Parathyroid adenoma (tissue), 2 donors: ENCODE measurements at regions not wholly inside any gene's neighbourhood (a gene's known extent, or its start where the extent isn't known, plus 50 kb on each side); places are given as distances from the start of the nearest gene placed in this dataset.
"Not testable (repeated sequence)": the region's sequence is repeated elsewhere in the genome, so short reads cannot be mapped to it uniquely, and the experiment has no call there.

Experiments used
- H2AFZ ChIP-seq: fragments of 300-600 bp; sonication (generic); one replicate; pipeline ENCODE4 v1.7.0; 2017; ENCODE audit warnings: antibody characterized with exemption, mild to moderate bottlenecking
- H3K27ac ChIP-seq: fragments of 300-600 bp; sonication (generic); one replicate; pipeline ENCODE4 v1.7.0; 2017
- H3K27me3 ChIP-seq: fragments of 300-600 bp; sonication (generic); one replicate; pipeline ENCODE4 v1.7.0; 2017; ENCODE audit warnings: low read length; ENCODE audit not compliant: control insufficient read depth, insufficient read depth
- H3K36me3 ChIP-seq: fragments of 300-600 bp; sonication (generic); one replicate; pipeline ENCODE4 v1.7.0; 2017; ENCODE audit warnings: low read length; ENCODE audit not compliant: control insufficient read depth, insufficient read depth
- H3K4me1 ChIP-seq: fragments of 300-600 bp; sonication (generic); one replicate; pipeline ENCODE4 v1.7.0; 2017; ENCODE audit warnings: control low read depth
- H3K4me2 ChIP-seq: fragments of 300-600 bp; sonication (generic); one replicate; pipeline ENCODE4 v1.7.0; 2017; ENCODE audit warnings: low read length
- H3K4me3 ChIP-seq: fragments of 300-600 bp; sonication (generic); one replicate; pipeline ENCODE4 v1.7.0; 2017; ENCODE audit warnings: low read depth, low read length
- H3K79me2 ChIP-seq: fragments of 300-600 bp; sonication (generic); one replicate; pipeline ENCODE4 v1.7.0; 2017; ENCODE audit warnings: control low read depth
- H3K9ac ChIP-seq: fragments of 300-600 bp; sonication (generic); one replicate; pipeline ENCODE4 v1.7.0; 2017; ENCODE audit warnings: mild to moderate bottlenecking
- H3K9me3 ChIP-seq: fragments of 300-600 bp; sonication (generic); one replicate; pipeline ENCODE4 v1.7.0; 2017; ENCODE audit warnings: low read length; ENCODE audit not compliant: control insufficient read depth
- CTCF ChIP-seq: fragments of 300-600 bp; sonication (generic); IDR thresholded peaks from one replicate; pipeline ENCODE4 v1.7.0; 2017; ENCODE audit warnings: antibody characterized with exemption, mild to moderate bottlenecking
- donor health status: primary hyperparathyroidism.

- H3K9ac ChIP-seq, result no peak overlapping the region
- no peak overlapping the region for H3K4me3 ChIP-seq
- H2AFZ ChIP-seq, result no peak overlapping the region
- H3K9me3 ChIP-seq, result no peaks in the 10 kb centered on the region
- no peak overlapping the region for H3K27ac ChIP-seq
- no peak overlapping the region for H3K4me2 ChIP-seq
- H3K36me3 ChIP-seq, result no peaks in the 10 kb centered on the region
- H3K79me2 ChIP-seq, result no peaks in the 10 kb centered on the region
- no peak for TF ChIP-seq CTCF
- no peaks in the 10 kb centered on the region for H3K27me3 ChIP-seq
- no peaks in the 10 kb centered on the region for H3K4me1 ChIP-seq
Measured at GRCh38 chr6:125623085-125623484, 126.3 kb upstream of the HEY2 start.

GRCh38 chr6:125631165-125631564, 118.3 kb upstream of the HEY2 start:
- Histone ChIP-seq H3K36me3 (no peaks in the 10 kb centered on the region), H3K79me2 (no peaks in the 10 kb centered on the region), H3K4me1 (no peaks in the 10 kb centered on the region), H3K27ac (no peak overlapping the region), H2AFZ (no peak overlapping the region), H3K4me3 (no peak overlapping the region), H3K4me2 (no peak overlapping the region), H3K27me3 (no peaks in the 10 kb centered on the region), H3K9me3 (no peaks in the 10 kb centered on the region), H3K9ac (no peak overlapping the region)
- TF ChIP-seq CTCF, result no peak

DNA sequence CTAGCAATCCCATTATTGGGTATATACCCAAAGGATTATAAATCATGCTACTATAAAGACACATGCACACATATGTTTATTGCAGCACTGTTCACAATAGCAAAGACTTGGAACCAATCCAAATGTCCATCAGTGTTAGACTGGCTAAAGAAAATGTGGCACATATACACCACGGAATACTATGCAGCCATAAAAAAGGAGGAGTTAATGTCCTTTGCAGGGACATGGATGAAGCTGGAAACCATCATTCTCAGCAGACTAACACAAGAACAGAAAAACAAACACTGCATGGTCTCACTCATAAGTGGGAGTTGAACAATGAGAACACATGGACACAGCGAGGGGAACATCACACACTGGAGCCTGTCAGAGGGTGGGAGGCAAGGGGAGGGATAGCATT, 113.4 kb upstream of the HEY2 start:
- not testable (repeated sequence) for H3K79me2 ChIP-seq, H3K36me3 ChIP-seq, H3K27ac ChIP-seq, H3K27me3 ChIP-seq, H3K4me1 ChIP-seq, H3K9me3 ChIP-seq, H3K9ac ChIP-seq, H2AFZ ChIP-seq, H3K4me2 ChIP-seq, H3K4me3 ChIP-seq

DNA sequence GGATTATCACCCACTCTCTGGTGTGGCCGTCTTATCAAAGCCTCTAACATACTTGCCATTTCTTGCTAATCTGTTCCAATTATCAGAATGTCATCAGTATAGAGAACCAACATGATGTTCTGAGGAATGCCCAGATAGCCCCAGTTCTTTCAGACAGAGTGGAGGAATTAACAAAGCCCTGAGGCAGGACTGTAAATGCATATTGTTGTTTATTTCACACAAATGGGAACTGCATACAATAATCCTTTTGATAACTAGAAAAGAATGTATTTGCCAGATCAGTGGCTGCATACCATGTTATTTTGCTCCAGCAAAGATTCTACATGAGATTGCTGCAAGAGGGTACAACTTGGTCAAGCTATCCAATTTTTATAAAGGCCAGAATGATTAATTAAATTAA, 112.8 kb upstream of the HEY2 start:
- Histone ChIP-seq H3K27ac (no peak overlapping the region), H3K4me1 (no peaks in the 10 kb centered on the region), H3K9me3 (no peaks in the 10 kb centered on the region), H2AFZ (no peak overlapping the region), H3K36me3 (no peaks in the 10 kb centered on the region), H3K9ac (no peak overlapping the region), H3K27me3 (no peaks in the 10 kb centered on the region), H3K4me3 (no peak overlapping the region), H3K4me2 (no peak overlapping the region), H3K79me2 (no peaks in the 10 kb centered on the region)
- no peak for TF ChIP-seq CTCF

GRCh38 chr6:125637207-125637606, 112.2 kb upstream of the HEY2 start:
- Histone ChIP-seq H3K9ac (no peak overlapping the region), H3K9me3 (no peaks in the 10 kb centered on the region), H3K4me2 (no peak overlapping the region), H3K27ac (no peak overlapping the region), H3K79me2 (no peaks in the 10 kb centered on the region), H3K27me3 (no peaks in the 10 kb centered on the region), H2AFZ (no peak overlapping the region), H3K4me1 (no peaks in the 10 kb centered on the region), H3K36me3 (no peaks in the 10 kb centered on the region), H3K4me3 (no peak overlapping the region)
- no peak for TF ChIP-seq CTCF
